ENCODE measurements at regions not wholly inside any gene's neighbourhood (a gene's known extent, or its start where the extent isn't known, plus 50 kb on each side); places are given as distances from the start of the nearest gene placed in this dataset.

- peak overlapping the region; percentile 19; the same call in 1 of the 2 replicates for H3K27ac ChIP-seq
- no peak overlapping the region for H3K4me3 ChIP-seq
- H3K9me3 ChIP-seq (replicated peaks), result peaks cover 9% of the 10 kb centered on the region
- peak; percentile 84 to 91 for DNase-seq
- no peaks in the 10 kb centered on the region for H3K36me3 ChIP-seq
- H3K27me3 ChIP-seq, result no peaks in the 10 kb centered on the region
- H3K4me1 ChIP-seq, result peaks cover 19% of the 10 kb centered on the region
Measured at GRCh38 chr1:118275472-118276115, 90.6 kb upstream of the SPAG17 start.

- Histone ChIP-seq H3K36me3 (no peaks in the 10 kb centered on the region), H3K4me3 (no peak overlapping the region), H3K27me3 (no peaks in the 10 kb centered on the region), H3K9me3 (replicated peaks) (peaks cover 9% of the 10 kb centered on the region), H3K27ac (no peak overlapping the region), H3K4me1 (peaks cover 29% of the 10 kb centered on the region)
- no peak for DNase-seq
Measured at GRCh38 chr1:118272884-118273283, 87.9 kb upstream of the SPAG17 start.

GRCh38 chr1:118271883-118272282 lies 86.9 kb upstream of the SPAG17 start:
- DNase-seq, result no peak
- H3K4me3 ChIP-seq, result no peak overlapping the region

GRCh38 chr1:118269598-118269997 lies 84.6 kb upstream of the SPAG17 start:
- Histone ChIP-seq H3K27me3 (no peaks in the 10 kb centered on the region), H3K36me3 (no peaks in the 10 kb centered on the region), H3K27ac (peak overlapping the region; percentile 5; the same call in 1 of the 2 replicates), H3K9me3 (replicated peaks) (no peaks in the 10 kb centered on the region; the same call in none of the 2 replicates), H3K4me1 (peaks cover 10% of the 10 kb centered on the region), H3K4me3 (no peak overlapping the region)
- DNase-seq, result no peak

More at GRCh38 chr1:118271883-118272282, 86.9 kb upstream of the SPAG17 start:
- H3K36me3 ChIP-seq, result no peaks in the 10 kb centered on the region
- H3K4me1 ChIP-seq, result peaks cover 29% of the 10 kb centered on the region
- H3K9me3 ChIP-seq (replicated peaks), result no peaks in the 10 kb centered on the region; the same call in none of the 2 replicates
- H3K27ac ChIP-seq, result no peak overlapping the region
- H3K27me3 ChIP-seq, result no peaks in the 10 kb centered on the region

- Histone ChIP-seq H3K36me3 (no peaks in the 10 kb centered on the region), H3K4me1 (peaks cover 19% of the 10 kb centered on the region), H3K4me3 (no peak overlapping the region), H3K9me3 (replicated peaks) (no peaks in the 10 kb centered on the region; the same call in none of the 2 replicates), H3K27me3 (no peaks in the 10 kb centered on the region), H3K27ac (no peak overlapping the region)
- no peak for DNase-seq
Measured at GRCh38 chr1:118266436-118266835, 81.4 kb upstream of the SPAG17 start.

GRCh38 chr1:118264343-118264742 lies 79.3 kb upstream of the SPAG17 start:
- no peaks in the 10 kb centered on the region for H3K36me3 ChIP-seq
- H3K9me3 ChIP-seq (replicated peaks), result no peaks in the 10 kb centered on the region; the same call in 1 of the 2 replicates
- peaks cover 14% of the 10 kb centered on the region for H3K4me1 ChIP-seq
- H3K27ac ChIP-seq, result no peak overlapping the region
- H3K4me3 ChIP-seq, result no peak overlapping the region
- no peaks in the 10 kb centered on the region for H3K27me3 ChIP-seq
- DNase-seq, result no peak

- no peak overlapping the region for H3K4me3 ChIP-seq
- no peaks in the 10 kb centered on the region; the same call in 1 of the 2 replicates for H3K9me3 ChIP-seq (replicated peaks)
- no peaks in the 10 kb centered on the region for H3K36me3 ChIP-seq
- H3K27me3 ChIP-seq, result no peaks in the 10 kb centered on the region
- peaks cover 13% of the 10 kb centered on the region for H3K4me1 ChIP-seq
- H3K27ac ChIP-seq, result no peak overlapping the region
- peak; percentile 19 to 45 for DNase-seq
Measured at GRCh38 chr1:118262865-118263264, 77.8 kb upstream of the SPAG17 start.

- peaks cover 34% of the 10 kb centered on the region for H3K4me1 ChIP-seq
Measured at GRCh38 chr1:118258975-118259374, 73.9 kb upstream of the SPAG17 start.

GRCh38 chr1:118257946-118258345 lies 72.9 kb upstream of the SPAG17 start:
- Histone ChIP-seq H3K4me3 (no peak overlapping the region), H3K4me1 (peaks cover 41% of the 10 kb centered on the region), H3K9me3 (replicated peaks) (no peaks in the 10 kb centered on the region), H3K36me3 (no peaks in the 10 kb centered on the region), H3K27me3 (no peaks in the 10 kb centered on the region), H3K27ac (no peak overlapping the region)
- DNase-seq, result no peak

More at GRCh38 chr1:118258975-118259374, 73.9 kb upstream of the SPAG17 start:
- no peak overlapping the region for H3K4me3 ChIP-seq
- H3K27me3 ChIP-seq, result no peaks in the 10 kb centered on the region
- DNase-seq, result no peak
- H3K36me3 ChIP-seq, result no peaks in the 10 kb centered on the region
- no peaks in the 10 kb centered on the region for H3K9me3 ChIP-seq (replicated peaks)
- H3K27ac ChIP-seq, result no peak overlapping the region

- no peak for DNase-seq
- H3K9me3 ChIP-seq (replicated peaks), result no peaks in the 10 kb centered on the region
- peak overlapping the region; percentile 76 for H3K27ac ChIP-seq
Measured at GRCh38 chr1:118254491-118255425, 69.7 kb upstream of the SPAG17 start.

GRCh38 chr1:118254001-118254400 lies 69.0 kb upstream of the SPAG17 start:
- Histone ChIP-seq H3K4me3 (no peak overlapping the region), H3K36me3 (no peaks in the 10 kb centered on the region), H3K9me3 (replicated peaks) (no peaks in the 10 kb centered on the region), H3K27me3 (no peaks in the 10 kb centered on the region), H3K4me1 (peaks cover 74% of the 10 kb centered on the region), H3K27ac (peak overlapping the region; percentile 76)
- DNase-seq, result peak; percentile 45 to 84

More at GRCh38 chr1:118254491-118255425, 69.7 kb upstream of the SPAG17 start:
- no peaks in the 10 kb centered on the region for H3K27me3 ChIP-seq
- H3K4me1 ChIP-seq, result peaks cover 67% of the 10 kb centered on the region
- H3K36me3 ChIP-seq, result no peaks in the 10 kb centered on the region
- H3K4me3 ChIP-seq, result no peak overlapping the region

GRCh38 chr1:118253053-118253915 lies 68.3 kb upstream of the SPAG17 start:
- Histone ChIP-seq H3K27ac (peak overlapping the region; percentile 76), H3K36me3 (no peaks in the 10 kb centered on the region)

GRCh38 chr1:118252624-118253023 lies 67.6 kb upstream of the SPAG17 start:
- Histone ChIP-seq H3K9me3 (replicated peaks) (no peaks in the 10 kb centered on the region), H3K36me3 (no peaks in the 10 kb centered on the region), H3K4me3 (no peak overlapping the region), H3K4me1 (peaks cover 81% of the 10 kb centered on the region), H3K27ac (peak overlapping the region; percentile 76), H3K27me3 (no peaks in the 10 kb centered on the region)
- DNase-seq, result peak; percentile 38 to 57

More at GRCh38 chr1:118253053-118253915, 68.3 kb upstream of the SPAG17 start:
- Histone ChIP-seq H3K27me3 (no peaks in the 10 kb centered on the region), H3K9me3 (replicated peaks) (no peaks in the 10 kb centered on the region), H3K4me1 (peaks cover 80% of the 10 kb centered on the region), H3K4me3 (no peak overlapping the region)
- peak; percentile 96 to 99 for DNase-seq

GRCh38 chr1:118250232-118250631 lies 65.2 kb upstream of the SPAG17 start:
- H3K9me3 ChIP-seq (replicated peaks), result no peaks in the 10 kb centered on the region
- H3K27me3 ChIP-seq, result no peaks in the 10 kb centered on the region
- DNase-seq, result peak; percentile 34 to 68
- no peaks in the 10 kb centered on the region for H3K36me3 ChIP-seq
- H3K4me1 ChIP-seq, result peaks cover 82% of the 10 kb centered on the region
- H3K27ac ChIP-seq, result peak overlapping the region; percentile 87
- no peak overlapping the region for H3K4me3 ChIP-seq
